CD8-positive, alpha-beta memory T cell (primary cell): ENCODE measurements at regions not wholly inside any gene's neighbourhood (a gene's known extent, or its start where the extent isn't known, plus 50 kb on each side); places are given as distances from the start of the nearest gene placed in this dataset.
"Not testable (repeated sequence)": the region's sequence is repeated elsewhere in the genome, so short reads cannot be mapped to it uniquely, and the experiment has no call there.

Experiments
- CTCF ChIA-PET: fragments of 350-600 bp; sonication (Branson Sonifier 250); formaldehyde crosslinking; loops from one replicate; lab custom pipeline; 2021; ENCODE audit warnings: antibody characterized with exemption; lab: Charles Lee
- POLR2A ChIA-PET: fragments of 350-600 bp; sonication (Branson Sonifier 250); formaldehyde crosslinking; loops from one replicate; lab custom pipeline; 2021; ENCODE audit warnings: antibody characterized with exemption; lab: Charles Lee
- DNase-seq, 5 donors: peaks; one replicate each; pipeline versions ENCODE4 v3.0.0 to v3.0.0-alpha.2; 2020 to 2022; ENCODE audit warnings: mixed read lengths in 1 of 5
- H3K27ac ChIP-seq: one replicate; pipeline ENCODE4 v1.7.0; 2013; ENCODE audit warnings: low read depth, mild to moderate bottlenecking, low read length, moderate library complexity
- H3K27me3 ChIP-seq: 2 replicates; pipeline ENCODE4 v1.7.0; 2013; ENCODE audit warnings: low read length, mild to moderate bottlenecking; ENCODE audit not compliant: insufficient read depth, poor library complexity, severe bottlenecking
- H3K36me3 ChIP-seq: 2 replicates; pipeline ENCODE4 v1.7.0; 2013; ENCODE audit warnings: mild to moderate bottlenecking, low read length, moderate library complexity; ENCODE audit not compliant: insufficient read depth
- H3K4me1 ChIP-seq: 2 replicates; pipeline ENCODE4 v1.7.0; 2013; ENCODE audit warnings: mild to moderate bottlenecking, low read length, moderate library complexity; ENCODE audit not compliant: insufficient read depth
- H3K4me3 ChIP-seq: 2 replicates; pipeline ENCODE4 v1.7.0; 2013; ENCODE audit warnings: mild to moderate bottlenecking, low read length
- H3K9me3 ChIP-seq: 2 replicates; pipeline ENCODE4 v1.7.0; 2013; ENCODE audit warnings: mild to moderate bottlenecking, low read length
- H3K27ac Mint-ChIP-seq, 8 donors: one replicate each; pipeline ENCODE4 v1.8.0; 2020 to 2021; ENCODE audit warnings: mixed read lengths in 8 of 8, mild to moderate bottlenecking in 6 of 8, inconsistent platforms in 3 of 8, moderate library complexity in 3 of 8
- H3K27me3 Mint-ChIP-seq, 2 donors: one replicate each; pipeline ENCODE4 v1.8.0; 2020 to 2021; ENCODE audit warnings: mixed read lengths in 2 of 2, mild to moderate bottlenecking in 1 of 2, moderate library complexity in 1 of 2
- H3K36me3 Mint-ChIP-seq, 3 donors: one replicate each; pipeline ENCODE4 v1.8.0; 2020 to 2021; ENCODE audit warnings: mixed read lengths in 3 of 3, inconsistent platforms in 1 of 3, mild to moderate bottlenecking in 1 of 3
- H3K4me1 Mint-ChIP-seq, 3 donors: one replicate each; pipeline ENCODE4 v1.8.0; 2020 to 2021; ENCODE audit warnings: mixed read lengths in 3 of 3, inconsistent platforms in 1 of 3, mild to moderate bottlenecking in 1 of 3
- H3K4me3 Mint-ChIP-seq, 7 donors: one replicate each; pipeline ENCODE4 v1.8.0; 2020 to 2021; ENCODE audit warnings: mixed read lengths in 7 of 7, mild to moderate bottlenecking in 6 of 7, moderate library complexity in 4 of 7, inconsistent platforms in 2 of 7
- H3K9me3 Mint-ChIP-seq, 5 donors: one replicate each; pipeline ENCODE4 v1.8.0; 2020 to 2022; ENCODE audit warnings: mixed read lengths in 5 of 5, mild to moderate bottlenecking in 3 of 5, moderate library complexity in 2 of 5, inconsistent platforms in 1 of 5

- H3K27me3 Mint-ChIP-seq, H3K4me1 Mint-ChIP-seq, H3K9me3 ChIP-seq, POLR2A ChIA-PET, H3K4me3 ChIP-seq, CTCF ChIA-PET, H3K4me3 Mint-ChIP-seq, H3K36me3 ChIP-seq, H3K27me3 ChIP-seq, H3K4me1 ChIP-seq, H3K27ac ChIP-seq, H3K9me3 Mint-ChIP-seq, H3K36me3 Mint-ChIP-seq, DNase-seq, H3K27ac Mint-ChIP-seq: not testable (repeated sequence)
Measured at GRCh38 chr9:29188771-29189170, 1615.5 kb upstream of the C9orf72 start.

GRCh38 chr9:29189221-29189620, 1615.9 kb upstream of the C9orf72 start:
- H3K27me3 ChIP-seq, H3K36me3 Mint-ChIP-seq, H3K36me3 ChIP-seq, H3K27me3 Mint-ChIP-seq, H3K4me1 Mint-ChIP-seq, H3K4me3 ChIP-seq, H3K27ac ChIP-seq, POLR2A ChIA-PET, H3K9me3 Mint-ChIP-seq, H3K4me1 ChIP-seq, H3K9me3 ChIP-seq, H3K27ac Mint-ChIP-seq, H3K4me3 Mint-ChIP-seq, CTCF ChIA-PET: not testable (repeated sequence)
- peak in 1 of 5 donors; percentile 38 for DNase-seq

DNA sequence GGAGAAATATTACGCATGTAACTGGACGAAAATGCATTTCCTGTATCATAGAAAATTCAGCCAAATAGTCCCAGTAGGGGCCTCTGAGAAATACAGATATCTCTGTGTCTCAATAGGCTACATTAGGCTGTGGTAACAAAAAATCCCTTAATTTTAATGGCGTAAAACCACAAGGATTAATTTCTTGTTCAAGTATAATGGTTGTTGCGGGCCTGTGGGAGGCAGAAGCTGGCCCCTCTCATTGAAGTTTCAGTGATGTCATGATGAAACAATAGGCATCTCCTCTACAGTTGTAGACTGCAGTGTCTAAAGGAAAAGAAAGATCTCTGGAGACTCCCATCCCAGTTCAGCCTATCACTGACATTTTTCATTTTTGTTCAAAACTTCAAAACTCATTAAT, 1625.6 kb upstream of the C9orf72 start:
- Mint-ChIP-seq H3K36me3 (no peaks in the 10 kb centered on the region), H3K27ac (no peak overlapping the region), H3K4me1 (no peaks in the 10 kb centered on the region), H3K9me3 (peaks cover 0 to 10% (median 4%) of the 10 kb centered on the region in 5 donors), H3K27me3 (no peaks in the 10 kb centered on the region), H3K4me3 (no peak overlapping the region)
- Histone ChIP-seq H3K4me1 (no peaks in the 10 kb centered on the region), H3K27me3 (no peaks in the 10 kb centered on the region), H3K4me3 (no peak overlapping the region), H3K36me3 (no peaks in the 10 kb centered on the region), H3K27ac (no peak overlapping the region), H3K9me3 (no peaks in the 10 kb centered on the region)
- DNase-seq: no peak
- ChIA-PET CTCF (no interaction called here), POLR2A (no interaction called here)

DNA sequence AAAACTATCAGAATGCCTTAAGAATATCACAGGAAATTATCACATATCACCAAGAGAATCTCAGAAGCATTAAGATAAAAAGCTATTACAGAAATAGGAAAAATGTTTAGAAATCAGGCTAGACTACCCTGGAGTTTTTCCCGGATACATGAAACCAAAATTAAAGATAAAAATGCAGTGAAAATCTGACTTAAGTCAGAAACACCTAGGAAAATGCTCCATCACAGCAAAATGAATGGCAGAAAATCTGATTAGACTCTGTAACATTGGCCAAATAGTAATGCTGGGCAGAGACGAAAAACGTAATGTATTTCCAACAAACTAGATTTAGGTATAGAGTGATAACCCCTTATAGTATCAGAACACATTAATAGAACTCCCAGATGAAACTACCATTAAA, 1626.7 kb upstream of the C9orf72 start:
- Mint-ChIP-seq H3K27me3 (no peaks in the 10 kb centered on the region), H3K36me3 (no peaks in the 10 kb centered on the region), H3K4me1 (no peaks in the 10 kb centered on the region), H3K27ac (no peak overlapping the region), H3K4me3 (no peak overlapping the region), H3K9me3 (peaks cover 0 to 10% (median 4%) of the 10 kb centered on the region in 5 donors)
- CTCF ChIA-PET: no interaction called here
- POLR2A ChIA-PET: no interaction called here
- Histone ChIP-seq H3K4me3 (no peak overlapping the region), H3K27me3 (no peaks in the 10 kb centered on the region), H3K9me3 (no peaks in the 10 kb centered on the region), H3K27ac (no peak overlapping the region), H3K36me3 (no peaks in the 10 kb centered on the region), H3K4me1 (no peaks in the 10 kb centered on the region)
- no peak for DNase-seq

DNA sequence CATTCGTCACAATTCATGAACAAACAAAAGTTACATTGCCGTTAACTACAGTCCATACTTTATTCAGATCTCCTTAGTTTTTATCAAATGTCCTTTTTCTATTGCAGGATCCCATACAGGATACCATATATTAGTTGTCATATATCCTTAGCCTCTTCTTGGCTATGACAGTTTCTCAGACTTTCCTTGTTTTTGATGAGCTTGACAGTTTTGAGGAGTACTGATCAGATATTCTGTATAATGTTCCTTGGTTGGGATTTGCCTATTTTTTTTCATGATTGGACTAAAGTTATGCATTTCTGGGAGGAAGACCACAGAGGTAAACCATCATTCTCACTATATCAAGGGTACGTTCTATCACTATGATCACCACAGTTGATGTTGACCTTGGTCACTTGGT, 1627.4 kb upstream of the C9orf72 start:
- Histone ChIP-seq H3K9me3 (no peaks in the 10 kb centered on the region), H3K27me3 (no peaks in the 10 kb centered on the region), H3K27ac (no peak overlapping the region), H3K36me3 (no peaks in the 10 kb centered on the region), H3K4me3 (no peak overlapping the region), H3K4me1 (no peaks in the 10 kb centered on the region)
- Mint-ChIP-seq H3K27me3 (no peaks in the 10 kb centered on the region), H3K4me1 (no peaks in the 10 kb centered on the region), H3K36me3 (no peaks in the 10 kb centered on the region), H3K9me3 (peaks cover 0 to 10% (median 4%) of the 10 kb centered on the region in 5 donors), H3K4me3 (no peak overlapping the region), H3K27ac (no peak overlapping the region)
- DNase-seq: no peak
- POLR2A ChIA-PET: no interaction called here
- CTCF ChIA-PET: no interaction called here

DNA sequence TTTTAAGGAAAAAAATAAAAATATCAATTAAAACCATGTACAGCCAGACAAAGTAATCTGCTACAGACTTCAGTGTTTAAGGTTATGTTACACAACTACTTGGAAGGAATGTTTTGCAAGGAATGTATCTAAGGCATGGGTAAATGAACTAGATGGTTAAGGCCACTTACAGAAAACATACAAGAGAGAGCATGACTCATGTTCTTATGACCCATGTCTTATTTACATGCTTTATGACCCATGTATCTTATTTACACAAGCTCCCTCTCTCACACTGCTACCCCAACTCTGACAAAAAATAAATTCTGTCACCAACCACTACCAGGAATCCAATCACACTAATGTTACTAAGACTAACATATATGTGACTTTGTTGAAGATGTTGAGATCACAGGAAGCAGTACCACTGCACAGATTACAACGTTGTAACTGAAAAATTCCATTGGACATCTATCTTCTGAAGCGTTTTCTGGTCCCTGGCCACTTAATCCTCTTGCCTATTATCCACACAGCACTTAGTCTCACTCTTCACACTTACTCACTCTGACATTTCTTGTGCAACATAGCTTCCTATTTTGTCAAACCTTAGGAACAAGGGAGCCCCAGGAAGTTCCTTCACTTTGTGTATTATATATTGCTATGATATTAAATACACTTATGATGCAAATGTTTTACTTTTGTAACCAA, 1630.1 kb upstream of the C9orf72 start:
- no peaks in the 10 kb centered on the region for H3K9me3 ChIP-seq
- Mint-ChIP-seq H3K9me3 (peaks cover 0 to 10% (median 4%) of the 10 kb centered on the region in 5 donors), H3K27ac (peak overlapping the region in 1 of 8 donors; percentile 51), H3K36me3 (no peaks in the 10 kb centered on the region), H3K4me1 (no peaks in the 10 kb centered on the region), H3K27me3 (no peaks in the 10 kb centered on the region), H3K4me3 (no peak overlapping the region)
- H3K27ac ChIP-seq: no peak overlapping the region
- no peaks in the 10 kb centered on the region for H3K27me3 ChIP-seq
- DNase-seq: no peak
- ChIA-PET CTCF (no interaction called here), POLR2A (no interaction called here)
- no peaks in the 10 kb centered on the region for H3K36me3 ChIP-seq
- no peaks in the 10 kb centered on the region for H3K4me1 ChIP-seq
- H3K4me3 ChIP-seq: no peak overlapping the region

DNA sequence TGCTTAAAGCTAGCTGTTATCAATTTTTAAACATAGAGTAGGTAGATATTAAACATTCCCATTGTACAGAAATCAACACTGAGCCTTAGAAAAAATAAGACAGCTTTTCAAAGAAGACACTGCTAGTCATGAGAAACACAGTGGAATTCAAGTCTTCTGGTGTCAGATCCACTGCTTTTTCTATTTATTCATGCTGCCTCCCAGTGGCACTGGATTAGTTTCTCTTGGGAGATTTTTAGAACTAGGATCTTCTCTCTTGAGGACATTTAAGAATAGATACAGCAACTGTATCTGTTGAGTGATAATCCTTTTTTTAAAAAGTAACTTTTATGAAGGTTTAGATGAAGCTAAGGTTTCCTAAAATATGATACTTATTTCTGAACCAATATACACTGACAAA, 1635.4 kb upstream of the C9orf72 start:
- no peak for DNase-seq
- H3K27ac Mint-ChIP-seq: no peak overlapping the region
- no peaks in the 10 kb centered on the region for H3K36me3 ChIP-seq
- peaks cover 4 to 21% (median 8%) of the 10 kb centered on the region in 3 donors for H3K4me1 Mint-ChIP-seq
- H3K27me3 Mint-ChIP-seq: peaks cover 13 to 22% of the 10 kb centered on the region in 2 donors
- H3K4me3 ChIP-seq: no peak overlapping the region
- H3K36me3 Mint-ChIP-seq: no peaks in the 10 kb centered on the region
- ChIA-PET POLR2A (no interaction called here), CTCF (no interaction called here)
- H3K27ac ChIP-seq: no peak overlapping the region
- H3K4me1 ChIP-seq: no peaks in the 10 kb centered on the region
- H3K9me3 Mint-ChIP-seq: peaks cover 0 to 12% (median 8%) of the 10 kb centered on the region in 5 donors
- no peaks in the 10 kb centered on the region for H3K9me3 ChIP-seq
- H3K27me3 ChIP-seq: peaks cover 5% of the 10 kb centered on the region
- H3K4me3 Mint-ChIP-seq: no peak overlapping the region

DNA sequence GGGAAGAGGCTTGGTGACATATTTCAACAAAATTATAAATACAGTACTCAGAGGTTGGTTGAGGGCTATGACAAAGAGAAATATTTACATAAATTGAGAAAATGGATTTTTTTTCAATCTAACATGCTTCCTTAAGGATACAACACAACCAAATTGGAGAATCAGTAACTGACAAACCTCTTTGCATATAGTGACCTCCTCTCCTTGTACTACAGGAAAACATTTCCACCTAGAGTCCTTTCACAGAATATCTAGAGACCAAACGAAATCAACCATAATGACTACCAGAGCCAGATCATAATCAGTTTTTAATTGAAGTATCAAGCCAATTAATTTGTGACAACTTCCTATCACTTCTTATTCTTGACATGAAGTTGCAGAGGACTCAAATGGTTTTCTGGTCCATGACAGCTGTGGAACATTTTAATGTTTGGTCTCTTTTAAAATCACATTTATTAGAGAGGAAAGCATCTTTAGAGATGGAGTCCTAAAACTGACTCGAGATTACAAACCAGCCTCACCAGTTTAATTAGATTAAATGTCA, 1636.5 kb upstream of the C9orf72 start:
- H3K4me1 Mint-ChIP-seq: peaks cover 4 to 25% (median 8%) of the 10 kb centered on the region in 3 donors
- H3K27ac ChIP-seq: no peak overlapping the region
- H3K36me3 ChIP-seq: no peaks in the 10 kb centered on the region
- no peaks in the 10 kb centered on the region for H3K9me3 ChIP-seq
- H3K9me3 Mint-ChIP-seq: peaks cover 0 to 12% (median 8%) of the 10 kb centered on the region in 5 donors
- H3K4me3 ChIP-seq: no peak overlapping the region
- H3K36me3 Mint-ChIP-seq: no peaks in the 10 kb centered on the region
- ChIA-PET POLR2A (no interaction called here), CTCF (no interaction called here)
- peaks cover 8% of the 10 kb centered on the region for H3K27me3 ChIP-seq
- H3K4me1 ChIP-seq: no peaks in the 10 kb centered on the region
- H3K27ac Mint-ChIP-seq: no peak overlapping the region
- no peak for DNase-seq
- no peak overlapping the region for H3K4me3 Mint-ChIP-seq
- H3K27me3 Mint-ChIP-seq: peaks cover 22 to 31% of the 10 kb centered on the region in 2 donors
